ENCODE measurements at regions not wholly inside any gene's neighbourhood (a gene's known extent, or its start where the extent isn't known, plus 50 kb on each side); places are given as distances from the start of the nearest gene placed in this dataset.
A peak's percentile ranks its signal among the peaks of the same experiment; 100 is the strongest.

DNA sequence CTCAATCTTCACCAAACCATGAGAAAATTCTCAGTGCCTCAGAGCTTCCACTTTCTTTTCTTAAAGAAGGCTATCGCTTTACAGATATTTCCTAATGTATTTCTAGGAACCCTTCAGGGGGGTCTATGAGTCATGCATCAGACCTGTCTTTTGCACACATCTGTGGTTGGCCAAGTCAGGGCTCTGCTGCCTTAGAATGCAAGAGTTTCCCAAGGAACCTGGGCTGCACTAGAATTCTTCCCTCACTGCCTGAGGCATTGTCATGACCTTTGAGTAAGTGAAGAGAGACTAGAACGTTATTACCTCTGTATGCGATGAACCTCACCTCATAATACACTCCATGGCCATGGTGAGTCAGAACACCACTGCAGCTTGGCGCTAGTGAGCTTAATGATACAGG, 365.0 kb upstream of the ID4 start:
- Histone ChIP-seq H3K27me3 (ENCODE audit: low read length) (no peaks in the 10 kb centered on the region), H2AFZ (ENCODE audit: low read length) (no peak overlapping the region), H3K4me2 (ENCODE audit: low read length) (peak overlapping the region; percentile 51), H3K36me3 (ENCODE audit: low read depth, low read length) (no peaks in the 10 kb centered on the region), H3K4me3 (ENCODE audit: low read length) (no peak overlapping the region), H3K9me3 (ENCODE audit: low read length) (no peaks in the 10 kb centered on the region), H4K20me1 (ENCODE audit: low read length) (no peaks in the 10 kb centered on the region), H3K79me2 (ENCODE audit: low read length) (no peaks in the 10 kb centered on the region), H3K9me2 (replicated peaks; ENCODE audit: low read length) (no peaks in the 10 kb centered on the region), H3K4me1 (ENCODE audit: insufficient read depth, low read length) (peaks cover 16% of the 10 kb centered on the region), H3K9ac (ENCODE audit: low read length) (no peak overlapping the region; the same call in 1 of the 2 replicates), H3K27ac (ENCODE audit: low read length) (peak overlapping the region; percentile 59), H3F3A (ENCODE audit: low read length, unreplicated experiment) (no peaks in the 10 kb centered on the region)
- POLR2A ChIA-PET (ENCODE audit: unreplicated experiment): interaction anchor here (0.5 to 0.6 kb wide), 2 partner anchors 38 to 334 kb away, joined by 4 read pairs; no protein-coding TSS in a partner anchor
- no peak for TF ChIP-seq EZH2 (IDR thresholded peaks at IDR 0.05; ENCODE audit: low read length, unreplicated experiment)
- TF ChIP-seq, protein P1, sequence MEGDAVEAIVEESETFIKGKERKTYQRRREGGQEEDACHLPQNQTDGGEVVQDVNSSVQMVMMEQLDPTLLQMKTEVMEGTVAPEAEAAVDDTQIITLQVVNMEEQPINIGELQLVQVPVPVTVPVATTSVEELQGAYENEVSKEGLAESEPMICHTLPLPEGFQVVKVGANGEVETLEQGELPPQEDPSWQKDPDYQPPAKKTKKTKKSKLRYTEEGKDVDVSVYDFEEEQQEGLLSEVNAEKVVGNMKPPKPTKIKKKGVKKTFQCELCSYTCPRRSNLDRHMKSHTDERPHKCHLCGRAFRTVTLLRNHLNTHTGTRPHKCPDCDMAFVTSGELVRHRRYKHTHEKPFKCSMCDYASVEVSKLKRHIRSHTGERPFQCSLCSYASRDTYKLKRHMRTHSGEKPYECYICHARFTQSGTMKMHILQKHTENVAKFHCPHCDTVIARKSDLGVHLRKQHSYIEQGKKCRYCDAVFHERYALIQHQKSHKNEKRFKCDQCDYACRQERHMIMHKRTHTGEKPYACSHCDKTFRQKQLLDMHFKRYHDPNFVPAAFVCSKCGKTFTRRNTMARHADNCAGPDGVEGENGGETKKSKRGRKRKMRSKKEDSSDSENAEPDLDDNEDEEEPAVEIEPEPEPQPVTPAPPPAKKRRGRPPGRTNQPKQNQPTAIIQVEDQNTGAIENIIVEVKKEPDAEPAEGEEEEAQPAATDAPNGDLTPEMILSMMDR (conservative IDR thresholded peaks at IDR 0.05; ENCODE audit: low read depth, low read length): no peak; the same call in none of the 2 replicates
- no peak for TF ChIP-seq EZH2phosphoT487 (IDR thresholded peaks at IDR 0.05; ENCODE audit: borderline replicate concordance, low read length)
- no TSS peak for BruUV-seq (replicated peaks)
- peak; percentile 99 for DNase-seq
- intact Hi-C loops (cut with micrococcal nuclease): loop anchor here (2.0 to 5.0 kb wide), 4 partner anchors 65 to 380 kb away; no protein-coding TSS in a partner anchor
- peak; percentile 97 for ATAC-seq
- CTCF ChIA-PET: interaction anchor here (0.6 kb wide), 1 partner anchor 368 kb away, joined by 3 read pairs; no protein-coding TSS in a partner anchor

DNA sequence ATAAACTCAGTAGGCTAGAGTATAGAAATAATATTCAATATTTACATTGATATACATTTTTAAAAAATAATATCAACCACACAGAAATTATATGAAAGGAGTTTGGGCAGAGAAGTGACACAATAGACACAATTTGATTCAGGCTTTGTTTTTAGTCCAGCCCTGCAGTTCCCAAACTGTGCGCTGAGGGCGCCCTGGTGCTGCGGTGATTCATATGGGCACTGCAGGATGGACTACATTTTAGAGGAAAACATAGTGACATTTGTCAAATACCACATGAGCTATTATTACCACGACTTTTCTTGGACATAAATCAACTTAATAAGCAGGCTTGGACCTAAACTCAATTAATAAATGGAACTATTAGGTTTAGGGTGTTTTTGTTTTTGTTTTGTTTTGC, 364.3 kb upstream of the ID4 start:
- H2AFZ ChIP-seq (ENCODE audit: low read length): no peak overlapping the region
- no peaks in the 10 kb centered on the region for H3K27me3 ChIP-seq (ENCODE audit: low read length)
- peak overlapping the region; percentile 35; the same call in 1 of the 2 replicates for H3K4me2 ChIP-seq (ENCODE audit: low read length)
- H4K20me1 ChIP-seq (ENCODE audit: low read length): no peaks in the 10 kb centered on the region
- POLR2A ChIA-PET (ENCODE audit: unreplicated experiment): interaction anchor here (0.6 kb wide), 1 partner anchor 334 kb away, joined by 4 read pairs; no protein-coding TSS in a partner anchor
- ATAC-seq (no peak), DNase-seq (peak; percentile 49)
- H3K9ac ChIP-seq (ENCODE audit: low read length): no peak overlapping the region
- H3K27ac ChIP-seq (ENCODE audit: low read length): peak overlapping the region; percentile 57; the same call in 1 of the 2 replicates
- H3K9me3 ChIP-seq (ENCODE audit: low read length): no peaks in the 10 kb centered on the region
- H3K4me1 ChIP-seq (ENCODE audit: insufficient read depth, low read length): peaks cover 23% of the 10 kb centered on the region
- H3K36me3 ChIP-seq (ENCODE audit: low read depth, low read length): no peaks in the 10 kb centered on the region
- intact Hi-C loops (cut with micrococcal nuclease): loop anchor here (2.0 to 5.0 kb wide), 4 partner anchors 64 to 379 kb away; no protein-coding TSS in a partner anchor
- H3K79me2 ChIP-seq (ENCODE audit: low read length): no peaks in the 10 kb centered on the region
- H3K4me3 ChIP-seq (ENCODE audit: low read length): no peak overlapping the region
- no TSS peak for BruUV-seq (replicated peaks)
- no peaks in the 10 kb centered on the region for H3K9me2 ChIP-seq (replicated peaks; ENCODE audit: low read length)
- no peaks in the 10 kb centered on the region for H3F3A ChIP-seq (ENCODE audit: low read length, unreplicated experiment)
- CTCF ChIA-PET: no interaction called here
- no peak for TF ChIP-seq EZH2 (IDR thresholded peaks at IDR 0.05; ENCODE audit: low read length, unreplicated experiment)
- TF ChIP-seq, protein P1 (conservative IDR thresholded peaks at IDR 0.05; ENCODE audit: low read depth, low read length): peak; percentile 51

DNA sequence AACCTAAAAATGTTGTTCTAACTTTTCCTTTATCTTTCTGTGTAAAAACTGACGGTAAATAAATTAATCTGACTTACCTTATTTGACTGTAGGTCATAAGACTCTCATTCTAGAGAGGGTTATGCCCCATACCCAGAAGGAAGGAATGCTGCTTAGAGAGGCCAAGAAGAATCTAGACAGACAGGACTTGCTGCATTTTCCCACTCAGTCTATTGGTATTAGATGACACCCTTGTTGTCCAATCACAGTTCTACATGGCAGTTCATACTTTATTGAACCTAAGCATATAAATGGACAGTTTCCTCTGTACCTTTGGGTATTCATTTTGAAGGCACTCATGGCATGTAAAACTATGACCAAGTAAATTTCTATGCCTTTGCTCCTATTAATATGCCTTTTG, 359.6 kb upstream of the ID4 start:
- TF ChIP-seq, protein P1 (conservative IDR thresholded peaks at IDR 0.05; ENCODE audit: low read depth, low read length): no peak
- TF ChIP-seq EZH2 (IDR thresholded peaks at IDR 0.05; ENCODE audit: low read length, unreplicated experiment): no peak
- TF ChIP-seq EZH2phosphoT487 (IDR thresholded peaks at IDR 0.05; ENCODE audit: borderline replicate concordance, low read length): no peak
- Histone ChIP-seq H3K9me3 (ENCODE audit: low read length) (no peaks in the 10 kb centered on the region), H3K9ac (ENCODE audit: low read length) (no peak overlapping the region), H3K79me2 (ENCODE audit: low read length) (no peaks in the 10 kb centered on the region), H3K27me3 (ENCODE audit: low read length) (no peaks in the 10 kb centered on the region), H3K4me3 (ENCODE audit: low read length) (no peak overlapping the region), H3K9me2 (replicated peaks; ENCODE audit: low read length) (no peaks in the 10 kb centered on the region), H4K20me1 (ENCODE audit: low read length) (no peaks in the 10 kb centered on the region), H3K4me2 (ENCODE audit: low read length) (no peak overlapping the region), H3K27ac (ENCODE audit: low read length) (no peak overlapping the region), H3K4me1 (ENCODE audit: insufficient read depth, low read length) (peaks cover 34% of the 10 kb centered on the region), H3K36me3 (ENCODE audit: low read depth, low read length) (no peaks in the 10 kb centered on the region), H2AFZ (ENCODE audit: low read length) (no peak overlapping the region), H3F3A (ENCODE audit: low read length, unreplicated experiment) (no peaks in the 10 kb centered on the region)
- POLR2A ChIA-PET (ENCODE audit: unreplicated experiment): no interaction called here
- BruUV-seq (replicated peaks): no TSS peak
- intact Hi-C loops (cut with micrococcal nuclease): no loop called here
- CTCF ChIA-PET: no interaction called here
- DNase-seq (peak; percentile 85), ATAC-seq (no peak; the same call in 1 of the 2 replicates)

Measured in PC-3 (cell line).